ENCODE measurements at regions not wholly inside any gene's neighbourhood (a gene's known extent, or its start where the extent isn't known, plus 50 kb on each side); places are given as distances from the start of the nearest gene placed in this dataset.

DNA sequence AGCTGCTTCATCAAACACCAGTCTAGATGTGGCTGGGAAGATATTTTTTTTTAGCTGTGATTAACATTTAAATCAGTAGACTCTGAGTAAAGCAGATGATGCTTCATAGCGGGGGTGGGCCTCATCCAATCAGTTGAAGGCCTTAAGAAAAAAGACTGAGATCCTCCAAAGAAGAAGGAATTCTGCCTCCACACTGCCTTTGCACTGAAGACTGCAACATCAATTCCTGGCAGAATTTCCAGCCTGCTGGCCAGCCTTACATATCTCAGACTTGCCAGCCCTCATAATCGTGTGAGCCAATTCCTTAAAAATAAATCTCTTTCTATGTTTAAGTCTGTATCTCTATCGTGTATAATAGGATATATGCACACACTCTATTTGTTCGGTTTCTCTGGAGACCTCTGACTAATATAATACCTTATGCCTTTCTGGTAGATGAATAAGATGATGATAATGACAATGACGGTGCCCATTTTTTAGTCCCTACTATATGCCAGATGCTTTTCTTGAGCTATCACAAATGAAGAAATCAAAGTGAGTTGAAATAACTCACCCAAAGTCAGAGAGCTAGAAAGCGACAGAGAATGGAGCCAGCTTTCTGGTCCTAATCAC is 66.1 kb upstream of the SOD3 start:
- 76 to 85% methylated on average over 6 of the region's 6 CpGs for WGBS, 2 donors
- FAIRE-seq, result no peak
- H3K27ac ChIP-seq, result no peak overlapping the region
- no peak for ATAC-seq
- TF ChIP-seq, protein P1, sequence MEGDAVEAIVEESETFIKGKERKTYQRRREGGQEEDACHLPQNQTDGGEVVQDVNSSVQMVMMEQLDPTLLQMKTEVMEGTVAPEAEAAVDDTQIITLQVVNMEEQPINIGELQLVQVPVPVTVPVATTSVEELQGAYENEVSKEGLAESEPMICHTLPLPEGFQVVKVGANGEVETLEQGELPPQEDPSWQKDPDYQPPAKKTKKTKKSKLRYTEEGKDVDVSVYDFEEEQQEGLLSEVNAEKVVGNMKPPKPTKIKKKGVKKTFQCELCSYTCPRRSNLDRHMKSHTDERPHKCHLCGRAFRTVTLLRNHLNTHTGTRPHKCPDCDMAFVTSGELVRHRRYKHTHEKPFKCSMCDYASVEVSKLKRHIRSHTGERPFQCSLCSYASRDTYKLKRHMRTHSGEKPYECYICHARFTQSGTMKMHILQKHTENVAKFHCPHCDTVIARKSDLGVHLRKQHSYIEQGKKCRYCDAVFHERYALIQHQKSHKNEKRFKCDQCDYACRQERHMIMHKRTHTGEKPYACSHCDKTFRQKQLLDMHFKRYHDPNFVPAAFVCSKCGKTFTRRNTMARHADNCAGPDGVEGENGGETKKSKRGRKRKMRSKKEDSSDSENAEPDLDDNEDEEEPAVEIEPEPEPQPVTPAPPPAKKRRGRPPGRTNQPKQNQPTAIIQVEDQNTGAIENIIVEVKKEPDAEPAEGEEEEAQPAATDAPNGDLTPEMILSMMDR (IDR thresholded peaks at IDR 0.05), result no peak
- no peaks in the 10 kb centered on the region for H3K27me3 ChIP-seq
- no peaks in the 10 kb centered on the region for H3K36me3 ChIP-seq
- H3K4me3 ChIP-seq, result no peak overlapping the region
- H3K9me3 ChIP-seq, result no peaks in the 10 kb centered on the region
- no peaks in the 10 kb centered on the region for H3K4me1 ChIP-seq
- no peak for DNase-seq
- intact Hi-C loops (cut with DNase I), result no loop called here

DNA sequence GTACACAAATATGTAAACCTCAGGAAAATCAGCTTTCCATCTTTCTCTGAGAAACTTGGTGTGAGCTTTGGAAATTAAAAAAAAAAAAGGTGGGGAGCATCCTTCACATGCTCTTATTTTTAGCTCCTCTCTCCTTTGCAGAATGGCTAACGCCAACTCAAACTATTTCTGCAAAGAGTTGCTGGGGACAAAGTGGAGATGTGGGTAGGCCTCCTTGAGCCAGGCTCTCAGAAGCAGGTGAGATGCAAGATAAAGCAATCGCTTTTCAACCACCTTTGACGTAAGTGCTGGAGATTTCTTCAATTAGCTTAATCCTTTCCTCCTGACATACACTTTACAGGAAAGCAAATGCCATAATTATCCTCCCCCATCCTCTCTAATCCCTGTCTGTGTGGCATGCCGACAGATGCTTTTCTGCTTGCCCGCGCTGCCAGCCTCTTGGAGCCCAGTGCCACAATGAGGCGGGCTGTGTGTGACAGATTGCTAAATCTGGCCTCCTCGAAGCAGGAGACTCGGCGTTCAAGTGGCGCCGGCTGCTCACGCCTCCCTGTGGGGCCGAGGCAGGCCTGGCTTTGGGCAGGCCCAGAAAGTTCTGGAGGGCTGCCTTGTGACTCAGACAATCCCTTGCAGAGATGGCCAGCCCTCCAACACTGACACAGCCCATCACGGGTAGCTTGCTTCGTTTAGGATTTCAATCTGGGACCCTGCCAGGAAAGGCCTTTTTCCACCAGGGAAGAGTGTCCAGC is 64.9 kb upstream of the SOD3 start:
- no peaks in the 10 kb centered on the region for H3K9me3 ChIP-seq
- no peaks in the 10 kb centered on the region for H3K4me1 ChIP-seq
- WGBS, 2 donors, result 86% methylated on average over 16 of the region's 16 CpGs
- TF ChIP-seq, protein P1 (IDR thresholded peaks at IDR 0.05), result no peak
- intact Hi-C loops (cut with DNase I), result no loop called here
- H3K27me3 ChIP-seq, result no peaks in the 10 kb centered on the region
- FAIRE-seq, result no peak
- no peak overlapping the region for H3K27ac ChIP-seq
- no peaks in the 10 kb centered on the region for H3K36me3 ChIP-seq
- peak in 3 of 6 donors; percentile 12 to 51 (median 21) for DNase-seq
- no peak overlapping the region for H3K4me3 ChIP-seq
- ATAC-seq, result peak in 2 of 4 donors; percentile 59 to 60

DNA sequence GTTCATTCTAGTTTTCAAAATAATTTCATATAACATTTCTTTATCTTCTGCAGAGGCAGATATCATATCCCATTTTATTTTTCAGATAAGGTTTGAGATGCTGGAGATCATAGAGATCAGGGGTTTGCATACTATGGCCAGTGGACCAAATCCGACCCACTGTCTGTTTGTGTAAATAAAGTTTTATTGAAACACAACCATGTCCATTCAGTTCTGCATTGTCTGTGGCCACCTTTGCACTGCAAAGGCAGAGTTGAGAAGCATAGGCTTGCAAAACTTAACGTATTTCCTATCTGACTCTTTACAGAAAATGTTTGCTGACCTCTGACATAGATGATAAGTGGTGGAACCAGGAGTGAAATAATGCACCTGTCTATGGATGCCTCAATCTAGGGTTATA is 63.9 kb upstream of the SOD3 start:
- Histone ChIP-seq H3K27ac (no peak overlapping the region), H3K4me3 (no peak overlapping the region), H3K4me1 (no peaks in the 10 kb centered on the region), H3K9me3 (no peaks in the 10 kb centered on the region), H3K27me3 (no peaks in the 10 kb centered on the region), H3K36me3 (no peaks in the 10 kb centered on the region)
- FAIRE-seq (no peak), ATAC-seq (no peak), DNase-seq (no peak)
- 60 to 67% methylated on average over 2 of the region's 2 CpGs for WGBS, 2 donors
- TF ChIP-seq, protein P1 (IDR thresholded peaks at IDR 0.05), result no peak
- intact Hi-C loops (cut with DNase I), result no loop called here

DNA sequence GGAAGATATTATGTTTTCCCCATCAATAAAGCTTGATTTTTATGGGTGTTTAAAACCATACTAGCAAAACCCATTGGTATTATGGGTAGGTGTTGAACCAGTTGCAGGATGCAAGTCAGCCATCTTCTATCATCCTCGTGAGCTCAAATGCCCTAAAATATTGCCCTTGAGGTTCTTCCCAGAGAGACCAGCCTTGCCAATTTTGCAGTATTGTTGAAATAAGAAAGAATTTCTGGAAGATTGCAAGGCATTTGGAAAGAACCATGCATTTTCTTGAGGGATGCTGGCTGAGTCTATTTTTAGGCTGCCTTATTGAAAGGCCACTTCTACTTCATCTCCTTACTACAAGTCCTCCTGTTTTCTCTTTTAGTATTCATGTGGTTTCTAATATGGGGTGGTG is 60.9 kb upstream of the SOD3 start:
- H3K4me1 ChIP-seq, result no peaks in the 10 kb centered on the region
- no peak for ATAC-seq
- no peak for FAIRE-seq
- H3K4me3 ChIP-seq, result no peak overlapping the region
- no peak overlapping the region for H3K27ac ChIP-seq
- H3K27me3 ChIP-seq, result no peaks in the 10 kb centered on the region
- DNase-seq, result no peak
- intact Hi-C loops (cut with DNase I), result no loop called here
- H3K36me3 ChIP-seq, result no peaks in the 10 kb centered on the region
- no peaks in the 10 kb centered on the region for H3K9me3 ChIP-seq
- TF ChIP-seq, protein P1 (IDR thresholded peaks at IDR 0.05), result no peak
- 59 to 73% methylated on average over 1 of the region's 1 CpG for WGBS, 2 donors

DNA sequence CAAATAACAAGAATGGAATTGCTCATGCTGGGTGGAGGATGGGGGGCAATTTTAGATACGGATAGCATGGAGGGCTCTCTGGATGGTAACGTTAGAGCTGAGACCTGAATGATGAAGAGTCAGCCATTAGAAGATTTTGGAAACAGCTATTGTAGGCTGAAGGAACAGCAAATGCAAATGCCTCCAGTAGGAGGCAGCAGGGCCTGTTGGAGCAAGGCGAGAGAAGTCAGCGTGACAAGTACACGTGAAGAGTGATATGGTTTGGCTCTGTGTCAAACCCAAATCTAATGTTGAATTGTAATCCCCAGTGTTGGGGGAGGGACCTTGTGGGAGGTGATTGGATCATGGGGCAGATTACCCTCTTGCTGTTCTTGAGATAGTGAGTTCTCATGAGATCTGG is 59.3 kb upstream of the SOD3 start:
- Histone ChIP-seq H3K9me3 (no peaks in the 10 kb centered on the region), H3K4me3 (no peak overlapping the region), H3K4me1 (no peaks in the 10 kb centered on the region), H3K36me3 (no peaks in the 10 kb centered on the region), H3K27me3 (no peaks in the 10 kb centered on the region), H3K27ac (no peak overlapping the region)
- WGBS, 2 donors, result 36 to 46% methylated on average over 5 of the region's 5 CpGs
- intact Hi-C loops (cut with DNase I), result no loop called here
- TF ChIP-seq, protein P1 (IDR thresholded peaks at IDR 0.05), result no peak
- DNase-seq, result no peak
- FAIRE-seq, result no peak
- no peak for ATAC-seq

All from pancreas (tissue), 10 donors.